GM12892 (cell line): ENCODE measurements at regions not wholly inside any gene's neighbourhood (a gene's known extent, or its start where the extent isn't known, plus 50 kb on each side); places are given as distances from the start of the nearest gene placed in this dataset.

Experiments
- DNase-seq: peaks from one replicate; pipeline ENCODE4 v3.0.0; 2011; ENCODE audit not compliant: insufficient read length
- FAIRE-seq: peaks from 2 replicates; lab custom pipeline; 2011; peaks lifted over from hg19 to GRCh38; lab: Jason Lieb, UNC
- POLR2A ChIP-seq: IDR thresholded peaks from 2 replicates; pipeline ENCODE4 v1.6.1; 2011; ENCODE audit warnings: low read depth, low read length, control low read depth
- POLR2AphosphoS5 ChIP-seq: IDR thresholded peaks from 2 replicates; pipeline ENCODE4 v1.6.1; 2011; ENCODE audit warnings: low read depth, low read length, control low read depth
- TAF1 ChIP-seq: IDR thresholded peaks from 2 replicates; pipeline ENCODE4 v1.6.1; 2011; ENCODE audit warnings: low read depth, mild to moderate bottlenecking, control low read depth, low read length, borderline replicate concordance

GRCh38 chr19:30609656-30610270 lies 237.6 kb downstream of the ZNF536 start:
- TF ChIP-seq POLR2A: no peak
- TF ChIP-seq TAF1: no peak
- TF ChIP-seq POLR2AphosphoS5: no peak
- DNase-seq (no peak), FAIRE-seq (no peak)

- FAIRE-seq (no peak), DNase-seq (no peak)
- TF ChIP-seq POLR2AphosphoS5 (no peak), TAF1 (no peak), POLR2A (no peak)
These were observed 236.3 kb downstream of the ZNF536 start for GRCh38 chr19:30608471-30608870.
